Mucosa of descending colon (tissue), 3 donors: ENCODE measurements at regions not wholly inside any gene's neighbourhood (a gene's known extent, or its start where the extent isn't known, plus 50 kb on each side); places are given as distances from the start of the nearest gene placed in this dataset.

ENCODE experiments used
- ATAC-seq: fragments of 200-7000 bp; cut with Tn5 transposase; one replicate; pipeline ENCODE4 v1.9.1; 2020; ENCODE audit warnings: mild to moderate bottlenecking, moderate library complexity
- DNase-seq, 3 donors: peaks; one replicate each; pipeline ENCODE4 v3.0.0-alpha.2; 2020
- H3K36me3 ChIP-seq: fragments of 200-600 bp; one replicate; pipeline ENCODE4 v1.8.0; 2021; ENCODE audit warnings: low read depth, mild to moderate bottlenecking
- H3K4me1 ChIP-seq: fragments of 200-600 bp; one replicate; pipeline ENCODE4 v1.8.0; 2021; ENCODE audit warnings: low read depth, mild to moderate bottlenecking
- H3K4me3 ChIP-seq: fragments of 200-600 bp; one replicate; pipeline ENCODE4 v1.8.0; 2021; ENCODE audit warnings: mild to moderate bottlenecking
- H3K9me3 ChIP-seq: fragments of 200-600 bp; one replicate; pipeline ENCODE4 v1.8.0; 2021; ENCODE audit warnings: mild to moderate bottlenecking
- CTCF ChIP-seq: fragments of 200-600 bp; IDR thresholded peaks from one replicate; pipeline ENCODE4 v1.8.0; 2022; ENCODE audit warnings: antibody characterized with exemption, mild to moderate bottlenecking
- intact Hi-C, 2 donors: fragments of 100-400 bp; cut with DNase I in 1 of 2; cut with micrococcal nuclease in 1 of 2; formaldehyde crosslinking; loops; one replicate each; pipeline versions ENCODE4 v1.11.0 to v1.11.1; 2022; cut with DNase I, micrococcal nuclease
- donor health status: DM: no; HTN: no; CAD: no; lungs with moderate emphysema.
- donor health status: DM: no; HTN: no; CAD: no.
- donor health status: DM: no; HTN: yes; CAD: no.

- Histone ChIP-seq H3K36me3 (no peaks in the 10 kb centered on the region), H3K9me3 (no peaks in the 10 kb centered on the region), H3K4me3 (no peak overlapping the region), H3K4me1 (no peaks in the 10 kb centered on the region)
- no peak for TF ChIP-seq CTCF
- DNase-seq (no peak), ATAC-seq (no peak)
- intact Hi-C loops = no loop called here
Measured at GRCh38 chr2:30310371-30310770, 79.0 kb downstream of the LBH start.

GRCh38 chr2:30310955-30311354, 79.6 kb downstream of the LBH start:
- TF ChIP-seq CTCF = no peak
- ATAC-seq (peak; percentile 34), DNase-seq (no peak)
- Histone ChIP-seq H3K4me1 (no peaks in the 10 kb centered on the region), H3K36me3 (no peaks in the 10 kb centered on the region), H3K4me3 (no peak overlapping the region), H3K9me3 (no peaks in the 10 kb centered on the region)
- intact Hi-C loops = no loop called here

GRCh38 chr2:30311711-30312110, 80.4 kb downstream of the LBH start:
- H3K36me3 ChIP-seq = no peaks in the 10 kb centered on the region
- no peak for DNase-seq
- no peaks in the 10 kb centered on the region for H3K9me3 ChIP-seq
- TF ChIP-seq CTCF = no peak
- ATAC-seq = no peak
- intact Hi-C loops = no loop called here
- H3K4me3 ChIP-seq = no peak overlapping the region
- no peaks in the 10 kb centered on the region for H3K4me1 ChIP-seq

GRCh38 chr2:30312916-30313315, 81.6 kb downstream of the LBH start:
- no peak for TF ChIP-seq CTCF
- ATAC-seq = no peak
- no peaks in the 10 kb centered on the region for H3K4me1 ChIP-seq
- intact Hi-C loops = no loop called here
- H3K4me3 ChIP-seq = no peak overlapping the region
- DNase-seq = no peak
- no peaks in the 10 kb centered on the region for H3K36me3 ChIP-seq
- no peaks in the 10 kb centered on the region for H3K9me3 ChIP-seq

- H3K4me3 ChIP-seq = no peak overlapping the region
- DNase-seq (no peak), ATAC-seq (no peak)
- intact Hi-C loops = no loop called here
- H3K9me3 ChIP-seq = no peaks in the 10 kb centered on the region
- no peak for TF ChIP-seq CTCF
- no peaks in the 10 kb centered on the region for H3K4me1 ChIP-seq
- no peaks in the 10 kb centered on the region for H3K36me3 ChIP-seq
Measured at GRCh38 chr2:30314981-30315380, 83.6 kb downstream of the LBH start.

- no peaks in the 10 kb centered on the region for H3K9me3 ChIP-seq
- no peaks in the 10 kb centered on the region for H3K4me1 ChIP-seq
- TF ChIP-seq CTCF = no peak
- ATAC-seq (peak; percentile 45), DNase-seq (no peak)
- intact Hi-C loops = no loop called here
- no peak overlapping the region for H3K4me3 ChIP-seq
- no peaks in the 10 kb centered on the region for H3K36me3 ChIP-seq
Measured at GRCh38 chr2:30315391-30316063, 84.2 kb downstream of the LBH start.
